Psoas muscle (tissue), 7 donors: ENCODE measurements at regions not wholly inside any gene's neighbourhood (a gene's known extent, or its start where the extent isn't known, plus 50 kb on each side); places are given as distances from the start of the nearest gene placed in this dataset.

Source experiments
- ATAC-seq, 4 donors: fragments of 200-7000 bp; cut with Tn5 transposase; one replicate each; pipeline ENCODE4 v1.9.1; 2020; ENCODE audit warnings: moderate library complexity in 3 of 4, mild to moderate bottlenecking in 2 of 4
- DNase-seq, 2 donors: peaks; one replicate each; pipeline ENCODE4 v3.0.0-alpha.2; 2020
- H3K27ac ChIP-seq: fragments of 200-600 bp; one replicate; pipeline ENCODE4 v1.8.0; 2022
- H3K27me3 ChIP-seq, 3 donors: fragments of 200-600 bp in 1 of 3; one replicate each; pipeline versions ENCODE4 v1.6.1 to v1.8.0; 2013 to 2022; ENCODE audit warnings: low read length in 2 of 3, mild to moderate bottlenecking in 2 of 3, moderate library complexity in 1 of 3; ENCODE audit not compliant: insufficient read depth in 3 of 3
- H3K36me3 ChIP-seq, 2 donors: fragments of 200-600 bp in 1 of 2; one replicate each; pipeline versions ENCODE4 v1.6.1 to v1.8.0; 2013 to 2022; ENCODE audit warnings: low read depth in 1 of 2, mild to moderate bottlenecking in 1 of 2, moderate library complexity in 1 of 2; ENCODE audit not compliant: insufficient read depth in 1 of 2
- H3K4me1 ChIP-seq: fragments of 200-600 bp; one replicate; pipeline ENCODE4 v1.8.0; 2022
- H3K4me3 ChIP-seq: fragments of 200-600 bp; one replicate; pipeline ENCODE4 v1.8.0; 2022; ENCODE audit warnings: mild to moderate bottlenecking
- H3K9me3 ChIP-seq: fragments of 200-600 bp; one replicate; pipeline ENCODE4 v1.8.0; 2022
- WGBS, 3 donors: extraction: QIAGEN DNeasy Blood & Tissue Kit; methylation state at CpG; one replicate each; pipeline versions ENCODE4 v1.1.6 to v1.1.7; 2013; 5-methylcytosine and 5-hydroxymethylcytosine counted together
- intact Hi-C, 2 donors: fragments of 100-400 bp; cut with DNase I; formaldehyde crosslinking; loops; one replicate each; pipeline versions ENCODE4 v1.11.0 to v1.14.2; 2022
- TF ChIP-seq, protein P1 (sequence below): fragments of 200-600 bp; IDR thresholded peaks from one replicate; pipeline ENCODE4 v1.8.0; 2022; ENCODE audit warnings: antibody characterized with exemption
- donor health status: healthy with polysubstance abuse.
- donor health status: DM: no; HTN: no; CAD: no; lungs with moderate emphysema.
- donor health status: Bipolar disorder and iron deficiency.
- donor health status: healthy.
- donor health status: DM: yes; HTN: yes; CAD: no.
- donor health status: DM: no; HTN: no; CAD: no.
- donor health status: DM: yes; HTN: yes; CAD: no.

DNA sequence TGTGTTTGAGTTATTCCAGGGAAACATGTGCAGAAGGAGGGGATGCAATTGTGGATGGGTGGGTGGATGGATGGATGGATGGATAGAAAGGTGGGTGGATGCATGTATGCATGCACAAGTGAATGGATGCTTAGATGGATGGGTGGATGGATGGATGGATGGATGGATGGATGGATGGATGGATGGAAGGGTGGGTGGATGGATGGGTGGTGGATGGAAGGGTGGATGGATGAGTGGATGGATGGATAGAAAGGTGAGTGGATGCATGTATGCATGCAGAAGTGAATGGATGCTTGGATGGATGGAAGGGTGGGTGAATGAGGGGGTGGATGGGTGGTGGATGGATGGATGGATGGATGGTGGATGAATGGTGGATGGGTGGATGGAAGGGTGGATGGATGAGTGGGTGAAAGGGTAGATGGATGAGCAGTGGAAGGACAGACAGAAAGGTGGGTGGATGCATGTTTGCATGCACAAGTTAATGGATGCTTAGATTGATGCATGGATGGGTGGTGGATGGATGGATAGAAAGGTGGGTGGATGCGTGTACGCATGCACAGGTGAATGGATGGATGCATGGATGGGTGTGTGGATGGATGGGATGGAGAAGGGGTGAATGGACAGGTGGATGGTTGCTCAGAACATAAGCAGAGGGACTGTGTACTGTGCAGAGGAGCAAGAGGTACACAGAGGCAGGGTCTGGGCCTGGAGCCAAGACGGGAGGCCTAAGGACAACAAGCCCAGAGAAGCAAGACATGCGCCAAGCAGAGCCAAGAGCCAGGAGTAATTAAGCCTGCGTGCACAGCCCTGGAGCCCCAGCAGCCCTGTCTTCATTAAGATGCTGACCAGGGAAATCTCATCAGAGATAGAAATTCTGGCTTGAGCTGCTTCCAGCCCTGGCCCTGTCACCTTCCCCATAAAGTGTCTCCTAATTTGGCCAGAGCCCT, 84.6 kb upstream of the PPP1R26 start:
- TF ChIP-seq, protein P1, sequence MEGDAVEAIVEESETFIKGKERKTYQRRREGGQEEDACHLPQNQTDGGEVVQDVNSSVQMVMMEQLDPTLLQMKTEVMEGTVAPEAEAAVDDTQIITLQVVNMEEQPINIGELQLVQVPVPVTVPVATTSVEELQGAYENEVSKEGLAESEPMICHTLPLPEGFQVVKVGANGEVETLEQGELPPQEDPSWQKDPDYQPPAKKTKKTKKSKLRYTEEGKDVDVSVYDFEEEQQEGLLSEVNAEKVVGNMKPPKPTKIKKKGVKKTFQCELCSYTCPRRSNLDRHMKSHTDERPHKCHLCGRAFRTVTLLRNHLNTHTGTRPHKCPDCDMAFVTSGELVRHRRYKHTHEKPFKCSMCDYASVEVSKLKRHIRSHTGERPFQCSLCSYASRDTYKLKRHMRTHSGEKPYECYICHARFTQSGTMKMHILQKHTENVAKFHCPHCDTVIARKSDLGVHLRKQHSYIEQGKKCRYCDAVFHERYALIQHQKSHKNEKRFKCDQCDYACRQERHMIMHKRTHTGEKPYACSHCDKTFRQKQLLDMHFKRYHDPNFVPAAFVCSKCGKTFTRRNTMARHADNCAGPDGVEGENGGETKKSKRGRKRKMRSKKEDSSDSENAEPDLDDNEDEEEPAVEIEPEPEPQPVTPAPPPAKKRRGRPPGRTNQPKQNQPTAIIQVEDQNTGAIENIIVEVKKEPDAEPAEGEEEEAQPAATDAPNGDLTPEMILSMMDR, result no peak
- WGBS, 3 donors, result 85 to 89% (median 86%) methylated on average over 5 of the region's 5 CpGs
- Histone ChIP-seq H3K9me3 (peaks cover 6% of the 10 kb centered on the region), H3K4me3 (no peak overlapping the region), H3K4me1 (no peaks in the 10 kb centered on the region), H3K27ac (no peak overlapping the region), H3K27me3 (peaks cover 0 to 19% (median 15%) of the 10 kb centered on the region in 3 donors), H3K36me3 (no peaks in the 10 kb centered on the region)
- intact Hi-C loops, result no loop called here
- no peak for ATAC-seq
- DNase-seq, result no peak

DNA sequence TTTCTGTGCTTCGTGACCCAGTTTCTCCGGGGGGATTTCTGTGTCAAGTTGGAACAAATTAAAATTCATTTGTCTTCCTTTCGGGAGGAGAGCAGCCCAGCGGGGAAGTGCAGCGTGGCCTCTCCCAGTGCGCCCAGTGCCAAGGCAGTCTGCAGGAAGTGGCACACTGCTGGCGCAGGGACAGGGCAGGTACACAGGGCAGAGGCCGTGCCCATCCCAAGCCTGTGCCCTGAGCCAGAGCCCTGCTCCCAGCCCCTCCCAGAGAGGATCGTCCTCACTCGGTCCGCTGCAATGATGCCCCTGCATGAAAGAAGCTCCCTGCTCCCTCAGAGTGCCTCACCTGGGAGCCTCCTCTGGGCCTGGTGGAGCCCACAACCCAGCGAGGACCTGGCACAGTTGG, 82.4 kb upstream of the PPP1R26 start:
- Histone ChIP-seq H3K4me3 (no peak overlapping the region), H3K27me3 (peaks cover 0 to 18% (median 14%) of the 10 kb centered on the region in 3 donors), H3K9me3 (peaks cover 6% of the 10 kb centered on the region), H3K36me3 (no peaks in the 10 kb centered on the region), H3K27ac (no peak overlapping the region), H3K4me1 (no peaks in the 10 kb centered on the region)
- ATAC-seq (no peak), DNase-seq (no peak)
- TF ChIP-seq, protein P1, result no peak
- 87 to 91% (median 88%) methylated on average over 12 of the region's 12 CpGs for WGBS, 3 donors
- intact Hi-C loops, result no loop called here

DNA sequence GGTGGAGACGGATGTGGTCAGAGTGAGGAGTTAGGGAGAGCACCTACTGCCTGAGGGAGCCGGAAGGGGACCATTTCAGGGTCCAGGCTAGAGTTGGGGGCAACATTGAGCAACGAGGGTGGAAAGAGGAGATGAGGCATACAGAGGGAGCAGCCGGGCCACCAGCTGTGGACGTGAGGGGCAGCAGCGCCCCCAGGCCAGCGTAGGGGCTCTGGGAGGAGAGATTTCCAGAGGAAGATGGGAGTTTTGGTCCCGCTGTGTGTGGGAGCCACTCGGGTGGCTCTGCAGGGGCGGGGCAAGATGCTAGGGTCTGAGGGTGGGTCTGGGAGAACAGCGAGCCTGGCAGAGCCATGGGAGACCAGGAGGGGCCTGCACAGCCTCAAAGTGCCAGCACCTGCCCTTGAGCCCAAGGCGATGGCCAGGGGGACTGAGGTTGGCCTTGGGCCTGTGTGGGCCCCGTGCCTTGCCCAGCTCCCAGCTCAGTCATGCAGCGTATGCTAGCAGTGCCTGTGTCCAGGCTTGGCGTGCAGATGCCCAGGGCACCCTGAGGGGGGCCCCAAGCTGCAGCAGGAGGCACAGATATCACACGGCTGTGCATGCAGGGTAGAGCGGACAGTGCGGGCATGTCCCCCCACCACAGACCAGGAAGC, 80.5 kb upstream of the PPP1R26 start:
- Histone ChIP-seq H3K9me3 (peaks cover 6% of the 10 kb centered on the region), H3K4me3 (no peak overlapping the region), H3K36me3 (no peaks in the 10 kb centered on the region), H3K27ac (no peak overlapping the region), H3K4me1 (no peaks in the 10 kb centered on the region), H3K27me3 (peaks cover 0 to 25% (median 14%) of the 10 kb centered on the region in 3 donors)
- intact Hi-C loops, result no loop called here
- no peak for DNase-seq
- TF ChIP-seq, protein P1, result no peak
- 63 to 65% (median 64%) methylated on average over 15 to 18 of the region's 18 CpGs for WGBS, 3 donors
- no peak for ATAC-seq

DNA sequence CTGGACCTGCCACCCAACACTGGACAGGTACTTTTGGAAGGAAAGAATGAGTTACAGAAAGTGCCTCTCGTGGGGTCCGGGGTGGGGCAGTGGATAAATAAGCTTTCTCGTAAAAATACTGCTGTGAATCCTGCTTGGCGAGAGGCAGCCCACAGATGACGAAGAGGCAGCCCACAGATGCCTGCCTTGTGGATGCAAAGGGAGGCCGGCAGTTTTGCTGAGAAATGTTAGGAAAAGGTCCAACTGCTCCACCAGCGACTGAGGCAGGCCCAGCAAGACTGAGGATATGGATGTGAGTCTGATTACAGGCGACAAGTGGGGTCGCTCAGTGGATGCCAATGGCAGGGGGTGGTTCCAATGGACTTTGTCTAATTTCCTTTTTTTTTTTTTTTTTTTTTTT, 79.1 kb upstream of the PPP1R26 start:
- DNase-seq (no peak), ATAC-seq (no peak)
- WGBS, 3 donors, result 53 to 62% (median 61%) methylated on average over 8 to 9 of the region's 9 CpGs
- TF ChIP-seq, protein P1, result no peak
- no peak overlapping the region for H3K27ac ChIP-seq
- no peaks in the 10 kb centered on the region for H3K36me3 ChIP-seq
- intact Hi-C loops, result no loop called here
- H3K9me3 ChIP-seq, result peaks cover 6% of the 10 kb centered on the region
- peaks cover 0 to 31% (median 12%) of the 10 kb centered on the region in 3 donors for H3K27me3 ChIP-seq
- H3K4me3 ChIP-seq, result no peak overlapping the region
- H3K4me1 ChIP-seq, result no peaks in the 10 kb centered on the region
